ENCODE measurements at regions not wholly inside any gene's neighbourhood (a gene's known extent, or its start where the extent isn't known, plus 50 kb on each side); places are given as distances from the start of the nearest gene placed in this dataset.

DNA sequence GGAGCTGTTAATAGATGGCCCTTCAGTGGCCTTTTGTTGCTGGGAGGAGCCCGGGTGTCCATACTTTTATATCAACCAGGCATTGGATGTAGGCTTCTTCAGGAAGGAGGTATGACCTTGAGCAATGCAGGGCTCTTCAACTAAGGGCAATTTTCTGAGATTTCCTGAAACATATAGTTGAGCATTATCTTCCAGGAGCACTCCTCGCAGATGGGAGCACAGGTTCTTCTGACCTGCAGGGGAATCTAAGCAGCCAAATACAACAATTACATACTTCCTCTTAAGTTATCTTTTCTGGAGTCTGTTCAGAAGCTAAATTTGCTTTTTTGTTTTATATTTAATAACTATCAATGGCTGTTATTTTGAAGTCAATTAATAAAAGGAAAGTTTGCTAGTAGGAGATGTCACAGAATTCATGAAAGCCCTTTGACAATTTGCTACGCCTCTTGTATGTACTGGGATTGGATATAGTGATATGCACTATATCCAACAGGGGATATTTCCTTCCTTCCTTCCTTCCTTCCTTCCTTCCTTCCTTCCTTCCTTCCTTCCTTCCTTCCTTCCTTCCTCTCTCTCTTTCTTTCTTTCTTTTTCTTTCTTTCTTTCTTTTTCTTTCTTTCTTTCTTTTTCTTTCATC lies 422.6 kb upstream of the NEGR1 start:
- no peak overlapping the region for H3K4me3 ChIP-seq (ENCODE audit: low read depth, low read length)
- TF ChIP-seq CTCF (IDR thresholded peaks at IDR 0.05; ENCODE audit: borderline replicate concordance, insufficient read depth, low read depth, low read length): no peak

- H3K4me3 ChIP-seq (ENCODE audit: low read depth, low read length): no peak overlapping the region
- TF ChIP-seq CTCF (IDR thresholded peaks at IDR 0.05; ENCODE audit: borderline replicate concordance, insufficient read depth, low read depth, low read length): no peak
These were observed 415.1 kb upstream of the NEGR1 start for GRCh38 chr1:72697410-72697809.

- no peak overlapping the region for H3K4me3 ChIP-seq (ENCODE audit: low read depth, low read length)
- no peak for TF ChIP-seq CTCF (IDR thresholded peaks at IDR 0.05; ENCODE audit: borderline replicate concordance, insufficient read depth, low read depth, low read length)
These were observed 411.6 kb upstream of the NEGR1 start for GRCh38 chr1:72693899-72694298.

GRCh38 chr1:72693376-72693775 lies 411.0 kb upstream of the NEGR1 start:
- TF ChIP-seq CTCF (IDR thresholded peaks at IDR 0.05; ENCODE audit: borderline replicate concordance, insufficient read depth, low read depth, low read length): no peak

DNA sequence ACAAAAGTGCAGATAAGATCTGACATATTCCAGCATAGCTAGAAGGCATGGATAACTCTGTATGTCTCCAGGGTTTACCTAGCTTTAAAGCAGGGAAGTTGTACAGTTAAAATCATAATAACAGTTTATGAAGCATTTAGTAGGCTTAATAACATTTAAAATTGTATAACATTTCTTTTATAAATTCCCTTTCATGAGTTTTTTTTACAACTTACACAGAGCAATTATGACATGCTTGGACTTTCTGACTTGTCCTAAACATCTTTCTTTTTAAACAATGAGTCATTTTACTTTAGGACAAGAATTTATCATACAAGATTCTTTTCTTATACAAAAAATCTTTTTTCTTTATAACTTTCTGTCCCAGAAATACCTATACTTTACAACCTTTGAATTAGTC lies 408.5 kb upstream of the NEGR1 start:
- H3K4me3 ChIP-seq (ENCODE audit: low read depth, low read length): no peak overlapping the region
- TF ChIP-seq CTCF (IDR thresholded peaks at IDR 0.05; ENCODE audit: borderline replicate concordance, insufficient read depth, low read depth, low read length): no peak

More at GRCh38 chr1:72693376-72693775, 411.0 kb upstream of the NEGR1 start:
- H3K4me3 ChIP-seq (ENCODE audit: low read depth, low read length): no peak overlapping the region

DNA sequence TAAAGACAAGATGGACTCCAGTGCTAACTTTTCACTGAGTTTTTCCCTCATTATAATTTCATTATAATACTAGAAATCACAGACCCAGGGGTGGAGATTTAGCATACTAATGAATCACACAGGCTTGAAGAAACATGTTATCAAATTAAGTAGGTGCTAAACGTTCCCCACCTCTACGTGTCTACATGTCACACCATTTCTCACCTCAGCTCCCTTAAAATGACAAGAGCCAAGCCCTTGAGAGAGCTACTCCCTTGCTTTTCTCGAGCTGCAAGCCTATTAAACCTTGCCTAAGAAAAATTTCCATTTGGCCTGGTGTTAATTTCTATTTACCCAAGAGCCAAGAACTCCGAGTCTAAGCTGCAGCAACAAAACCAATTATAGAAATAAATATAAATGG lies 396.3 kb upstream of the NEGR1 start:
- no peak for TF ChIP-seq CTCF (IDR thresholded peaks at IDR 0.05; ENCODE audit: borderline replicate concordance, insufficient read depth, low read depth, low read length)
- no peak overlapping the region for H3K4me3 ChIP-seq (ENCODE audit: low read depth, low read length)

GRCh38 chr1:72670902-72671301 lies 388.6 kb upstream of the NEGR1 start:
- H3K4me3 ChIP-seq (ENCODE audit: low read depth, low read length): no peak overlapping the region
- TF ChIP-seq CTCF (IDR thresholded peaks at IDR 0.05; ENCODE audit: borderline replicate concordance, insufficient read depth, low read depth, low read length): no peak

Data from GM12875 (cell line).